HG03196 (cell line): ENCODE measurements at regions not wholly inside any gene's neighbourhood (a gene's known extent, or its start where the extent isn't known, plus 50 kb on each side); places are given as distances from the start of the nearest gene placed in this dataset.

Experiments
- ATAC-seq: cut with Tn5 transposase; IDR thresholded peaks from one replicate; pipeline ENCODE4 v1.9.1; 2021; ENCODE audit not compliant: unreplicated experiment

GRCh38 chr1:102084771-102085535, 88.2 kb upstream of the OLFM3 start:
- ATAC-seq, result no peak

DNA sequence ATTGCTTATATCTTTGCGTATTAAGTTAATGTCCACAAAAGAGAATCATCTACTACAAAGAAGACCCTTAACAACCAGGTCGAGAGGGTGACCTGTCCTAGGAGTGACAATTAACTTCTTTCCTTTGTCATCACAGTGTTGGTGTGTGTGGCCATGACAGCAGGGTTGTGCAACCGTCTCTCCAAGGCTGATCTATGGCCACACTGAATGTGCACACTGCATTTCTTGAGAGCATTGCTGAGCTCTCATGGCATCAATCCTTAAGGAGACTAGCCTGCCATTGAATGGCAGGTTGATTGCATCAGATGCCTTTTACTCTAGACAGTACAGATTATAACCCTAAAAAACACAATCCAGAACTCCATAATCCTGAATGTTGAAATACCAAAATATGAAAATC, 86.5 kb upstream of the OLFM3 start:
- no peak for ATAC-seq

GRCh38 chr1:102074874-102075273, 78.1 kb upstream of the OLFM3 start:
- no peak for ATAC-seq

DNA sequence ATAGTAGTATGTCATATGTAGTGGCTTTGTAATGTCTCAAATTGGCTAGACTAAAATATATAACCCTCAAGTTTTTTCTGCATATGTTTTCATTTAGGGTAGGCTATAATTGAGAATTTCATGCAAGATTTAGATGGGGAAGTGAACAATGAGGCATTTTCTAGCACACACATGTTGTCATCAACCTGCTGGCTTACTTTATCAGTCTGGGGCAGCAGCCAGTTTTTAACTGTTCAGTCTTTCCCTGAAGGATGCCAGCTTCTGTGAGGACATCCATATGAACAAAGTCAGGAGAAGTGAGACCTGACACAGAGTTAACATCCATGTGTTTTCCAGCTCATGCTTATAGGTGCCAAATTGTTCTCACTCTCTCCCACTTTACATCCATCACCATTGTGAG, 74.7 kb upstream of the OLFM3 start:
- no peak for ATAC-seq

- ATAC-seq, result no peak
Observed at GRCh38 chr1:102050556-102050955, 53.8 kb upstream of the OLFM3 start.

DNA sequence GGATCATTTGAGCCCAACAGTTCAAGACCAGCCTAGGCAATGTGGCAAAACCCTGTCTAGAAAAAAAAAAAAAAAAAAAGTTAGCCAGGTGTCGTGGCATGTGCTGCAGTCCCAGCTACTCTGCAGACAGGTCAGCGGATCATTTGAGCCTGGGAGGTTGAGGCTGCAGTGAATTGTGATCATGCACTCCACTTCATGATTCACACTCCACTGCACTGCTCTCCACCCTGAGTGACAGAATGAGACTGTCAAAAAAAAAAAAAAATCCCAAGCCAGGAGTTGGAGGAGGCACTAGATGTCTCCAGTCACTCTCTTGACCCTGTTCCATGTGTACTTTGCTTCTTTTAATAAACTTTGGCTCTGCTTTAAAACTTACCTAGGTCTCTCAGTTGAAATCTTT, 51.0 kb upstream of the OLFM3 start:
- ATAC-seq, result no peak
